ENCODE measurements at regions not wholly inside any gene's neighbourhood (a gene's known extent, or its start where the extent isn't known, plus 50 kb on each side); places are given as distances from the start of the nearest gene placed in this dataset.

DNA sequence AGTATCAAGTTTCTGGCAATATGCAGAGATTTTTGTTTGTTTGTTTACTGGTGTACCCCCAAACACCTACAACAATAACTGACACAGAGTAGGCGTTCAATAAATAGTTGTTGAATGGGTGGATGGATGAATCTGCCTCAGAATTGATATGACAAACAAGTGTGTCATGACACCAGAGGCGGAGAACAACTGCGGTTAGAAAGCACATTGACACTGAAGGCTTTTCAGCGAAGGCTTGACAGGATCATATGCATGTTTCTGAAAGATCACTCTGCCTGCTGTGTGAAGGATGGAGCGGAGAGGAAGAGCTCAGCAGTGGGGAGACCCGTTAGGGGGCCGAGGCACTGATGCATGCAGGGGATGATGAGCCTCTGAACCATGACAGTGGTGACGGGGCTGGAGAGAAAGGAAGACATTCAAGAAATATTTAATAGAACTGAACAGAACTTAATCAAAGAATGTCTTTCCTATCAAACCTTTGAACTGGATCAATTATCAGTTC lies 108.5 kb upstream of the USP47 start:
- no peaks in the 10 kb centered on the region for H3K36me3 ChIP-seq (ENCODE audit: control insufficient read depth in 1 of 2, insufficient read depth in 2 of 2, low read length in 1 of 2)
- no peak overlapping the region for H3K27ac ChIP-seq (ENCODE audit: low read depth in 1 of 2, low read length in 2 of 2)
- no peak for ATAC-seq (ENCODE audit: low FRiP score)
- no peak overlapping the region for H3K4me3 ChIP-seq (ENCODE audit: low read length in 2 of 2)
- H3K27me3 ChIP-seq (ENCODE audit: control insufficient read depth in 1 of 2, insufficient read depth in 2 of 2, low read length in 1 of 2) = no peaks in the 10 kb centered on the region
- H3K4me1 ChIP-seq (ENCODE audit: control insufficient read depth in 1 of 2, insufficient read depth in 2 of 2, low read length in 2 of 2) = no peaks in the 10 kb centered on the region
- H3K9me3 ChIP-seq (ENCODE audit: control insufficient read depth, low read length) = peaks cover 1% of the 10 kb centered on the region
- intact Hi-C loops (cut with DNase I) = no loop called here
- no peak for DNase-seq
- WGBS, 2 donors = 89 to 94% methylated on average over 8 of the region's 8 CpGs

DNA sequence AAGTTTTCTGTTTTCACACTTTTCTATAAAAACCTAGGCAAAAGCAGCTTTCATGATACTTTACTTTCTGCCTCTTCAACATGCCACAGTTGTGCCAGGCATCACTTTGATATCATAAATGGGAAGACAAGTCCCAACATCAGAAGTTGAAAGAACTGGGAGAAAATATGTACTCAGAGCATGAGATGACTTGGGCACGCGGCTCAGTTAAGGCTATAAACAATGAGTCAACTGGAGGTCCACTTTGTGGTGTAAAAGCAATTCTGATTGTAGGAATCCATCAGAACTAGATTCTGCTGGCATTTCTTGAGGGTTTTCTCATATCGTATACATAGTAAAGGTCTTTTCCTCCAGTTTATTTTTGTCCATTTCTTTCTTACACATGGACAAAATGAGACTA lies 109.7 kb upstream of the USP47 start:
- H3K4me3 ChIP-seq (ENCODE audit: low read length in 2 of 2) = no peak overlapping the region
- H3K36me3 ChIP-seq (ENCODE audit: control insufficient read depth in 1 of 2, insufficient read depth in 2 of 2, low read length in 1 of 2) = no peaks in the 10 kb centered on the region
- no peaks in the 10 kb centered on the region for H3K4me1 ChIP-seq (ENCODE audit: control insufficient read depth in 1 of 2, insufficient read depth in 2 of 2, low read length in 2 of 2)
- 91 to 92% methylated on average over 3 of the region's 3 CpGs for WGBS, 2 donors
- peaks cover 2% of the 10 kb centered on the region for H3K9me3 ChIP-seq (ENCODE audit: control insufficient read depth, low read length)
- no peak overlapping the region for H3K27ac ChIP-seq (ENCODE audit: low read depth in 1 of 2, low read length in 2 of 2)
- ATAC-seq (ENCODE audit: low FRiP score) (no peak), DNase-seq (no peak)
- intact Hi-C loops (cut with DNase I) = no loop called here
- peaks cover 0 to under 1% of the 10 kb centered on the region in 2 donors for H3K27me3 ChIP-seq (ENCODE audit: control insufficient read depth in 1 of 2, insufficient read depth in 2 of 2, low read length in 1 of 2)

DNA sequence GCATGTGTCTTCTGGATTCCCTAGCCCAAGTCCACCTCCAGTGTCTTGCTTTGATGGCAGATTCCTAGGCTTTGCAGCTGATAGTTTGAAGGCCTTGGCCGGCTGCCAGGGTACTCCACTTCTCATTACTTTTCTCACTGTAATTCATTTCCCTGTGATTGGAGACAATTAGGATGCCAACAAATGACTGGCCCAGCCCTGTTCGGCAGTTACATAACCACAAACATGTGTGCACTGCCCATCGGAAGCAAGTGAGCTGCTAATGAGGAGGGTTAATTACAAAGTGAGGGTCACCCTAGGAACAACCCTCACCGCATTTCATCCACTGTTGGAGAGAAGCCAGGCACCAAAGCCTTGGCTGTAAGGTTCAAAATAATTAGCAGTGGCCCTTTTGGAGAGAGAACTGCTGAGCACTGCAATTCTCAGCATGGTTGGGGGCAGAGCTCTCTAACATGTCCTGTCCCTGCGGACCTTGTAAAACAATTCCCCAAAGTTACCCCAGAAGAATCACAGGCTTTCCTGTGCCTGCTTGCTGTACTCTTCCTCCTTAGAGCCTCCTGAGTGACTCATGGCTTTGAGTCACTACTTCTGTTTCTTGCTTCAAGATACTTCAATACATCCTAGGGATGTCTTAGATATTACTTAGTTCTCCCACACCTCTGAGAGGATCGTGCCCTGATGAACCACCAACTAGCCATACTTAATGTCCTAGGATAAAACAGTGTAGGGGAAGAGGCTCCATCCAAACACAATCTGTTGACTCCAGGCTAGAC lies 109.7 kb upstream of the GALNT18 start:
- Histone ChIP-seq H3K4me1 (ENCODE audit: control insufficient read depth in 1 of 2, insufficient read depth in 2 of 2, low read length in 2 of 2) (no peaks in the 10 kb centered on the region), H3K27ac (ENCODE audit: low read depth in 1 of 2, low read length in 2 of 2) (no peak overlapping the region), H3K36me3 (ENCODE audit: control insufficient read depth in 1 of 2, insufficient read depth in 2 of 2, low read length in 1 of 2) (no peaks in the 10 kb centered on the region), H3K27me3 (ENCODE audit: control insufficient read depth in 1 of 2, insufficient read depth in 2 of 2, low read length in 1 of 2) (peaks cover 0 to 1% of the 10 kb centered on the region in 2 donors), H3K4me3 (ENCODE audit: low read length in 2 of 2) (no peak overlapping the region), H3K9me3 (ENCODE audit: control insufficient read depth, low read length) (peaks cover 4% of the 10 kb centered on the region)
- WGBS, 2 donors = 69 to 78% methylated on average over 6 of the region's 6 CpGs
- intact Hi-C loops (cut with DNase I) = no loop called here
- DNase-seq = no peak
- ATAC-seq (ENCODE audit: low FRiP score) = no peak

DNA sequence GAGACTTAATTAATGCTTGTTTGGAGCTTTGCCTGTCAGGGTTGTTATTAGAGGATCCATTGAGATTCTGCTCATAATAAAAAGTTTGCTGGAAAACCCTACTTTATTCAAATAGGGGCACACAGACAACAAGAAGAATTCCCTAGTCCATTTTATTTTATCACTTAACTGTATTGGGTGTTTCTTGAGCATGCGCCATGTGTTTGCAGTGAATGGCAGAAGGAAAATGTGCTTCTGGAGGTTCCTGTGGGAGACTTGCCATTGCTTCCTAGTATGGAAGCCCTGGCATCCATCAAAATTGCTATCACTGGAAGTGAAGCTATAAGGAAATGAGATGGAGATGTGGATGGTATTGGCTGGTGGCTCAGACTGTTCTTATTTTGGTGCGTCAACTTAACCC lies 106.6 kb upstream of the GALNT18 start:
- Histone ChIP-seq H3K27me3 (ENCODE audit: control insufficient read depth in 1 of 2, insufficient read depth in 2 of 2, low read length in 1 of 2) (peaks cover 0 to 1% of the 10 kb centered on the region in 2 donors), H3K36me3 (ENCODE audit: control insufficient read depth in 1 of 2, insufficient read depth in 2 of 2, low read length in 1 of 2) (no peaks in the 10 kb centered on the region), H3K4me3 (ENCODE audit: low read length in 2 of 2) (no peak overlapping the region), H3K27ac (ENCODE audit: low read depth in 1 of 2, low read length in 2 of 2) (no peak overlapping the region), H3K9me3 (ENCODE audit: control insufficient read depth, low read length) (peaks cover 4% of the 10 kb centered on the region), H3K4me1 (ENCODE audit: control insufficient read depth in 1 of 2, insufficient read depth in 2 of 2, low read length in 2 of 2) (no peaks in the 10 kb centered on the region)
- 82 to 88% methylated on average over 2 of the region's 2 CpGs for WGBS, 2 donors
- no peak for ATAC-seq (ENCODE audit: low FRiP score)
- DNase-seq = no peak
- intact Hi-C loops (cut with DNase I) = no loop called here

DNA sequence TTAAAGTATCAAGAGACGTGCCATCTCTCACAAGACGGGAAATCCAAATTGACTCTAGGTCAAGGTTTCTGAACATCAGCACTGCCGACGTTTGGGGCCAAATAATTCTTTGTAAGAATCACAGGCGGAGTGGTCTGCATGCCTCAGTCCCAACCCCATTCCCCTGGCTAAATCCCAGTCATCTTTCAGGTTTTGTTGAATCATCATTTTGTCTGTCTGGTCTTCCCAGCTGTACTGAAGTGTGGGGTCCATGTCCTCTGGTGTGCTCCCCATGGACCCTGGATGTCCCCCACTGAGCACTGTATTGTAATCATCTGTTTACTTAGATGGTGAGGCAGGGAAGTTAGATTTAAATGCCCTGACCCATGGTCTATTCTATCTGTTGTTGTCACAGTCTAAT lies 103.6 kb upstream of the GALNT18 start:
- WGBS, 2 donors = 80 to 83% methylated on average over 5 of the region's 5 CpGs
- Histone ChIP-seq H3K36me3 (ENCODE audit: control insufficient read depth in 1 of 2, insufficient read depth in 2 of 2, low read length in 1 of 2) (no peaks in the 10 kb centered on the region), H3K27me3 (ENCODE audit: control insufficient read depth in 1 of 2, insufficient read depth in 2 of 2, low read length in 1 of 2) (peaks cover 0 to 1% of the 10 kb centered on the region in 2 donors), H3K4me1 (ENCODE audit: control insufficient read depth in 1 of 2, insufficient read depth in 2 of 2, low read length in 2 of 2) (no peaks in the 10 kb centered on the region), H3K9me3 (ENCODE audit: control insufficient read depth, low read length) (peaks cover 6% of the 10 kb centered on the region), H3K4me3 (ENCODE audit: low read length in 2 of 2) (no peak overlapping the region), H3K27ac (ENCODE audit: low read depth in 1 of 2, low read length in 2 of 2) (no peak overlapping the region)
- ATAC-seq (ENCODE audit: low FRiP score) = no peak
- DNase-seq = no peak
- intact Hi-C loops (cut with DNase I) = no loop called here

DNA sequence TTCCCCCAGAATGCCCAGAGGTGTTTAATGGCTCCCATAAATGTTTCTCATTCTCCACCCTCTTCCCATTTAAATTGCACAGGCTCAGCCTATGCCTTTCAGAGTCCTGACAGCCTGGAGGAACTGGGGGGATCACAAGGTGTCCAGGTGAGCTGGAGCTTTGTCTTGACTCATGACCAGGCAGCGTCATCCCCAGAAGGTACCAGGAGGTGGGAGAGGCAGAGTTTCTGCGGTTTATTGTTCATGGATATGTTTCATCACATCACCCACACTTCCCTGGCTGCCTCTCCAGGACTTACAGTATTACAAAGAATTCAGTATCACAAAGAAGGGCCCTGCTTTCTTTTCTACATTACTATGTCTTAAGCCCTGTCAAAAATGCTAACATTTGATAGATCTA lies 103.2 kb upstream of the GALNT18 start:
- intact Hi-C loops (cut with DNase I) = no loop called here
- H3K36me3 ChIP-seq (ENCODE audit: control insufficient read depth in 1 of 2, insufficient read depth in 2 of 2, low read length in 1 of 2) = no peaks in the 10 kb centered on the region
- no peak for ATAC-seq (ENCODE audit: low FRiP score)

DNA sequence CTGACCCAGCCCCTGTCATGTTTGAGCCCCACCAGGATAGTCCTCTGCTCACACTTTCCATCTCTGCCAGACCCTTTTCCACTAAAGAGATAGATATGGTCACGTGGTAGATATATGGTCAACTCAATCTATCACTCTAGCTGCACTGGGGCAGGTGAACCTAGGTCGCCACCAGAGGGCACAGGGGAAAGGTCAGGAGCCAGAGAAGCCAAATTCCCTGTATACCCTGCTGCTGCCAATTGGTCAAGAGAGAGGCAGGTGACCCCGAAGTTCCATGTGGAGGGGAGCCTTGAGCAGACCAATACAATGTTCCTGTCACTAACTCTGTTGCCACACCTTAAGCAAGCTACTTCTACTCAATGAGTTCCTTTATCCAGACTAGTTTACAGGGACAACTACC lies 101.1 kb upstream of the GALNT18 start:
- intact Hi-C loops (cut with DNase I) = no loop called here
- Histone ChIP-seq H3K4me1 (ENCODE audit: control insufficient read depth in 1 of 2, insufficient read depth in 2 of 2, low read length in 2 of 2) (no peaks in the 10 kb centered on the region), H3K9me3 (ENCODE audit: control insufficient read depth, low read length) (peaks cover 6% of the 10 kb centered on the region), H3K27me3 (ENCODE audit: control insufficient read depth in 1 of 2, insufficient read depth in 2 of 2, low read length in 1 of 2) (peaks cover 0 to 1% of the 10 kb centered on the region in 2 donors), H3K27ac (ENCODE audit: low read depth in 1 of 2, low read length in 2 of 2) (no peak overlapping the region), H3K36me3 (ENCODE audit: control insufficient read depth in 1 of 2, insufficient read depth in 2 of 2, low read length in 1 of 2) (no peaks in the 10 kb centered on the region), H3K4me3 (ENCODE audit: low read length in 2 of 2) (no peak overlapping the region)
- WGBS, 2 donors = 81 to 92% methylated on average over 3 of the region's 3 CpGs
- no peak for DNase-seq
- no peak for ATAC-seq (ENCODE audit: low FRiP score)

More for the DNA sequence above, 103.2 kb upstream of the GALNT18 start:
- Histone ChIP-seq H3K4me3 (ENCODE audit: low read length in 2 of 2) (no peak overlapping the region), H3K27ac (ENCODE audit: low read depth in 1 of 2, low read length in 2 of 2) (no peak overlapping the region), H3K9me3 (ENCODE audit: control insufficient read depth, low read length) (peaks cover 6% of the 10 kb centered on the region), H3K27me3 (ENCODE audit: control insufficient read depth in 1 of 2, insufficient read depth in 2 of 2, low read length in 1 of 2) (peaks cover 0 to 1% of the 10 kb centered on the region in 2 donors), H3K4me1 (ENCODE audit: control insufficient read depth in 1 of 2, insufficient read depth in 2 of 2, low read length in 2 of 2) (no peaks in the 10 kb centered on the region)
- WGBS, 2 donors = 92 to 100% methylated on average over 2 of the region's 2 CpGs
- DNase-seq = no peak

DNA sequence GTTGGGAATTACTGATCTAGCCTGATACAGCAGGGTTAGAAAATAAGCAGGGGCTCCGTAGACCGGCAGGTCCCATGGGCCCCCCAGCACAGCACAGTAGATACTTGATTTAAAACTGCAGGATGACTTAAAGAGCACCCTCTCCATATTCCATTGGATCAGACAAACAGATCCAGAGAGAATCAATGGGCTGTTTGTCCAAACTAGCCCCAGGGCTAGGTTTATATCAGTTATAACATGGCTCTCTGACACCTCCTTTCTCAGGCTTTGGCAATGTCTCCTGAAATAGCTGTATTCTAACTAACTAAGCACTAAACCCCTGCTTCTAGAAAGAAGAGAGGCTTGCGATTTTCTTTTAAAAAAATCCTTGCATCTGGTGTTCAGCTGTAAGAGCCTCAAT lies 100.4 kb upstream of the GALNT18 start:
- H3K27me3 ChIP-seq (ENCODE audit: control insufficient read depth in 1 of 2, insufficient read depth in 2 of 2, low read length in 1 of 2) = peaks cover 0 to 3% of the 10 kb centered on the region in 2 donors
- peaks cover 9% of the 10 kb centered on the region for H3K9me3 ChIP-seq (ENCODE audit: control insufficient read depth, low read length)
- H3K4me1 ChIP-seq (ENCODE audit: control insufficient read depth in 1 of 2, insufficient read depth in 2 of 2, low read length in 2 of 2) = no peaks in the 10 kb centered on the region
- WGBS, 2 donors = 87 to 93% methylated on average over 3 of the region's 3 CpGs
- DNase-seq (no peak), ATAC-seq (ENCODE audit: low FRiP score) (no peak)
- H3K36me3 ChIP-seq (ENCODE audit: control insufficient read depth in 1 of 2, insufficient read depth in 2 of 2, low read length in 1 of 2) = no peaks in the 10 kb centered on the region
- H3K27ac ChIP-seq (ENCODE audit: low read depth in 1 of 2, low read length in 2 of 2) = no peak overlapping the region
- H3K4me3 ChIP-seq (ENCODE audit: low read length in 2 of 2) = no peak overlapping the region
- intact Hi-C loops (cut with DNase I) = no loop called here

DNA sequence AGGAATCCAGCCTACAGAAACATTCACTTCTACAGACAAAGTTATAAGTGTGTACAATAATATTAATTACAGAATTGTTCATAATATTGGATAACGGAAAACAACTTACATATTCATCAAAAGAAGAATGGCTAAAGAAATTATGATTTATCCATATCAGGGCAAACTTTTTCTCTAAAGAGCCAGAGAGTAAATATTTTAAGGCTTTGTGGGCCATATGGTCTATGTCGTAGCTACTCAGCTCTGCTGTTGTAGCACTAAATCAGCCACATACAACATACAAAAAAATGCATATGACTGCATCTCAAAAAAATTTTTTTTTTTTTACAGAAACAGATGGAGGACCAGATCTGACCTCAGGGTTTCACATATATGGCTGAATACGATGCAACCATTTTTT lies 96.7 kb upstream of the GALNT18 start:
- DNase-seq (no peak), ATAC-seq (ENCODE audit: low FRiP score) (no peak)
- Histone ChIP-seq H3K4me3 (ENCODE audit: low read length in 2 of 2) (no peak overlapping the region), H3K36me3 (ENCODE audit: control insufficient read depth in 1 of 2, insufficient read depth in 2 of 2, low read length in 1 of 2) (no peaks in the 10 kb centered on the region), H3K27me3 (ENCODE audit: control insufficient read depth in 1 of 2, insufficient read depth in 2 of 2, low read length in 1 of 2) (peaks cover 0 to 2% of the 10 kb centered on the region in 2 donors), H3K9me3 (ENCODE audit: control insufficient read depth, low read length) (peaks cover 7% of the 10 kb centered on the region), H3K27ac (ENCODE audit: low read depth in 1 of 2, low read length in 2 of 2) (no peak overlapping the region), H3K4me1 (ENCODE audit: control insufficient read depth in 1 of 2, insufficient read depth in 2 of 2, low read length in 2 of 2) (no peaks in the 10 kb centered on the region)
- intact Hi-C loops (cut with DNase I) = no loop called here
- 60 to 68% methylated on average over 3 of the region's 3 CpGs for WGBS, 2 donors
